Inflammatory macrophage treated with lipopolysaccharide for 1 hour (primary cell): ENCODE measurements at regions not wholly inside any gene's neighbourhood (a gene's known extent, or its start where the extent isn't known, plus 50 kb on each side); places are given as distances from the start of the nearest gene placed in this dataset.
"Not testable (repeated sequence)": the region's sequence is repeated elsewhere in the genome, so short reads cannot be mapped to it uniquely, and the experiment has no call there.

Experiments
- DNase-seq, 2 donors: peaks; one replicate each; pipeline ENCODE4 v3.0.0-alpha.2; 2020 to 2022

GRCh38 chr10:55897490-55897921, 463.6 kb downstream of the ZWINT start:
- DNase-seq, result no peak

DNA sequence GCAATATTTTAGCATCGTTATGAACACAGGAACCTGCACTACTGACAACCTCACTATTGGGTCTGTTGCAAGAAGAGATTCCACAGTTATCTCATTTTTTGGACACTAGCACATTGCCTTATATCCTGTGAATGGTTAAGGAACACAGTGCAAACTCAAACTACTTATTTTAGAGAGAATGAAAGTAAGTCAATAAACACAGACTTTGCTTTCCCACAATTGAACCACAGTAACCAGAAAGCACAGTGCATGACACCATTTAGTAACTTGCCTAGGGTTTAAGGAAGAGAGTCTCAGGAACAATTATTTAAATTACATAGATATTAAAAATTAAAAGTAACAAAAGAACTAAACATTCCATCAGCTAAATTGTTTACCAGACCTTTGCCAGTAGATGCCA, 468.8 kb downstream of the ZWINT start:
- DNase-seq, result no peak

DNA sequence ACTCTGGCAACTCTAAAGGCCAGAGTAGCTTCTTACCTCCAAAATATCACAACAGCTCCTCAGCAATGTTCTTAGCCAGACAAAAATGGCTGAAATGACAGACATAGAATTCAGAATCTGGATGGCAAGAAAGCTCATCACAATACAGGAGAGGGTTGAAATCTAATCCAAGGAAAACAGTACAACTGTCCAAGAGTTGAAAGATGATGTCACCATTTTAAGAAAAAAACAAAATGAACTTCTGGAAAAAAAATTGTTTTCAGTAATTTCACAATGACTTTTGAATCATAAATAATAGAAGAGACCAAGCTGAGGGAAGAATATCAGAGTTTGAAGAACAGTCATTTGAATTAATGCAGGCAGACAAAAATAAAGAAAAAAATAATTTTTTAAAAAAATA, 479.5 kb downstream of the ZWINT start:
- DNase-seq, result no peak

GRCh38 chr10:55873485-55873884, 487.6 kb downstream of the ZWINT start:
- no peak for DNase-seq

GRCh38 chr10:55870186-55870585, 490.9 kb downstream of the ZWINT start:
- no peak for DNase-seq

GRCh38 chr10:55867848-55868247, 493.2 kb downstream of the ZWINT start:
- no peak for DNase-seq

GRCh38 chr10:55858730-55859129, 502.3 kb downstream of the ZWINT start:
- no peak for DNase-seq

- no peak for DNase-seq
These were observed 508.2 kb downstream of the ZWINT start for GRCh38 chr10:55852900-55853299.

GRCh38 chr10:55837273-55837672, 523.8 kb downstream of the ZWINT start:
- no peak for DNase-seq

GRCh38 chr10:55822096-55822495, 539.0 kb downstream of the ZWINT start:
- no peak for DNase-seq

DNA sequence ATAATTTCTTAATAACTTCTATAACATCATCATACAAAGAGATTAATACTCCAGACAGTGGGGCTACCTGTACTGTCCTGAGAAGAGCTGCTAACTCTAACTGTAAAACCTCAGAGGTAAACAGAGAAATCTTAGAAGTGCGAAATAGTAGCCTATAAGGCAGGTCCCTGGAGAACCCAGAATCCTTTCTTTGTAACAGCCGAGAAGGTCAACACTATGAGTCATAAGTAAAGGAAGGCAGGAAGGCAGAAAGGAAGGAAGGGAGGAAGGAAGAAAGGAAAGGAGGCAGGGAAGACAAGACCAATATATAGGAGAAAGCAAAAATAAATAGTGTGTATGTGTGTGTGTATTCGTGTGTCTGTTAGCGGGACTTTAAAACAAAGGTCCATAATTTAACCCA, 540.6 kb downstream of the ZWINT start:
- DNase-seq, result no peak

GRCh38 chr10:55820071-55820470, 541.0 kb downstream of the ZWINT start:
- DNase-seq, result no peak

- no peak for DNase-seq
These were observed 547.4 kb downstream of the ZWINT start for GRCh38 chr10:55813451-55814170.

DNA sequence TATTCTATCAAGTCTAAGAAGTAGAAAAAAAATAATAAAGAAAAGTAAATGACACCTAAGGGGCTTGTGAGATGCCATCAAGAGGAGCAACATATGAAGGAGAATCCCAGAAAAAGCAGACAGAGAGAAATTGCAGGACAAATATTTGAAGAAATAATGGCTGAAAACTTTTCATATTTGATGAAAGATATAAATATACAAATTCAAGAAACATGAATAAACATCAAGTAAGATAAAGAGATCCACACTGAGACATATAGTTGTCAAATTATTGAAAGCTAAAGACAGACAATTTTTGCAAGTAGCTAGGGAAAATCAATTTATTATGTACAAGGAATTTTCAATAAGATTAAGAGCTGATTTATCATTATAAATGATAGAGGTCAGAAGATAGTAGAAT, 558.0 kb downstream of the ZWINT start:
- no peak for DNase-seq

- no peak for DNase-seq
These were observed 559.8 kb downstream of the ZWINT start for GRCh38 chr10:55801353-55801661.

DNA sequence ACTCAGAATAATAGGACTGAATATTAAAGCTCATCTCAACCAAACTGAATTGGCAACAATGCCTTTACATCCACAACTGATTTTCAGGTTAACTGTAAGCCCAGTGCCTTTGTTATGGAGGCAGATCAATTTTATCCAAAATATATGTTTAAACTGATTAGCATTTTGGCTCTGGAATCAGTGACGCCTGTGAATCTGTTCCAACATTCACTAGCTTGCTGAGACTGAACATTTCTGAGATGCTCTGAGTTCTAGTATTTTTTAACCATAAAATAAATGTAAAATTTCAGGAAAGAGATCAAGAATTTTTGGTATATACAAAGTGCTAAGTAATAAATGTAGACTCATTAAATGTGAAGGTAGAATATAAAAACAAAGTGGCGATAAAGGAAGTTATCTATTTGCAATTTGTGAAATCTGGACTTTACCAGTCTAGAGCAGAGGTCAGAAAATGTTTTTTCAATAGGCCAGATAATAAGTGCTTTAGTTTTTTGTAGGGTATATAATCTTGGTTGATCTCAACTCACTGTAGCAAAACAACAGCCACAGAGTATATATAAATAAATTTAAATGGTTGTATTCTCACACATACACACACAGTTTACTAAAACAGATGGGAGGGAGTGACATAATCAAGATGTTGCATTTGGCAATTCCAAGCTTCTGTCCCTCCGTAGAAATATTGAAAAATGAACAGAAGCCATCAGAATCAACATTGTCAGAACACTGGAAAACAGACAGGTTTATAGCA, 560.3 kb downstream of the ZWINT start:
- DNase-seq, result no peak

GRCh38 chr10:55793024-55793423, 568.0 kb downstream of the ZWINT start:
- no peak for DNase-seq

- not testable (repeated sequence) for DNase-seq
These were observed 570.8 kb downstream of the ZWINT start for GRCh38 chr10:55790276-55790675.

DNA sequence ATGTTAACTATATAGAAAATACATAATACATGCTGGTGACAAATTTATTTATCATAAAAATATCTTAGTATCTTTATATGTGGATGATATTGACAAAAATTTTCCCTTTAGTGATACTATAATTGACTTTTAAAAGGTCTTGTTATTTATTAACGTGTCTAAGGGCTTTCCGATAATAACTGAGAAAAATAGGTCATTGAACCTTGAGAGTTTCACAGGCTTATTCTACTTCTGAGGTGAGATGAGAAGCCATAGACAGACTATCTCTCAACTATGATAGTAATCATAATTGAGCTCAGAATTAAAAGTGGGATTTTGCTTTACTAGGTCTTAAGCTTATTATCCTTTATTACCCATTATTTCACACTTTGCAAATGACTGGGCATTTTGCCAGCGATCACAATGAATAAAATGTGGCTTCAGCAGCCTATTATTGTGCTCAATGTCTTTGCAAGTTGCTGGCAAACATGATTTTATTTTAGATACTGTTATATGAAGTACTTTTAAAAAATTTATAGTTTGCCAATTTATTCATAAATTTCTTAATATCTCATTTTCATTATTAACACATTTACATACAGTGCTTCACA, 574.5 kb downstream of the ZWINT start:
- no peak for DNase-seq

- no peak for DNase-seq
These were observed 578.9 kb downstream of the ZWINT start for GRCh38 chr10:55782181-55782580.

- no peak for DNase-seq
These were observed 594.8 kb downstream of the ZWINT start for GRCh38 chr10:55766212-55766611.

- DNase-seq, result no peak
These were observed 610.6 kb downstream of the ZWINT start for GRCh38 chr10:55750458-55750857.

GRCh38 chr10:55747244-55747643, 613.8 kb downstream of the ZWINT start:
- DNase-seq, result no peak

DNA sequence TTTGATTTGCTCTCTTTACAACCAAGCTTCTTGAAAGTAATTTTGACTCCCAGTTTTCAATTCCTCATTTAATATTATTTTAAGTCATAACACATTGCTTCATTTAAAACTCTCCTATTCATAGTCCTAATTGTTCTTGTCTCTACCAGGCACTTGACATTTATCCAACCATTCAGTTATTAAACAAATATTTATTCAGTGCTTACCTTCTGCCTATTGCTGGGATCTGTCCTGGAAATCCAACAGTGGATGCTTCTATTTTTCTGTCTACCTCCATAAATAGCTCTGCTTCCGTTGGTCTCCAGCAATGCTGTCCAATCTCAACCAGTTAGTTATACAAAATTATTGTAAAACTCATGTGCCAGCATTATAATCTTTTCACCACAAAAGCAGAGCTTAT, 615.1 kb downstream of the ZWINT start:
- DNase-seq, result no peak
